Liver (tissue), 7 donors: ENCODE measurements at regions not wholly inside any gene's neighbourhood (a gene's known extent, or its start where the extent isn't known, plus 50 kb on each side); places are given as distances from the start of the nearest gene placed in this dataset.

ENCODE experiments used
- DNase-seq: peaks from one replicate; pipeline ENCODE4 v3.0.0-alpha.2; 2017; ENCODE audit warnings: low spot score
- H3K27ac ChIP-seq, 2 donors: one replicate each; pipeline ENCODE4 v1.7.0; 2013; ENCODE audit warnings: inconsistent platforms in 2 of 2, low read length in 2 of 2, control low read depth in 1 of 2, low read depth in 1 of 2, mild to moderate bottlenecking in 1 of 2
- H3K27me3 ChIP-seq, 4 donors: one replicate each; pipeline versions ENCODE4 v1.6.1 to v1.7.0; 2013; ENCODE audit warnings: low read length in 3 of 4, inconsistent platforms in 1 of 4, mild to moderate bottlenecking in 1 of 4, moderate library complexity in 1 of 4; ENCODE audit not compliant: control insufficient read depth in 4 of 4, insufficient read depth in 4 of 4
- H3K36me3 ChIP-seq, 4 donors: one replicate each; pipeline versions ENCODE4 v1.6.1 to v1.7.0; 2013; ENCODE audit warnings: low read length in 3 of 4, mild to moderate bottlenecking in 3 of 4, low read depth in 1 of 4, moderate library complexity in 1 of 4; ENCODE audit not compliant: control insufficient read depth in 4 of 4, insufficient read depth in 3 of 4
- H3K4me1 ChIP-seq, 4 donors: one replicate each; pipeline versions ENCODE4 v1.6.1 to v1.7.0; 2013; ENCODE audit warnings: low read length in 3 of 4, mild to moderate bottlenecking in 3 of 4, moderate library complexity in 1 of 4; ENCODE audit not compliant: control insufficient read depth in 4 of 4, insufficient read depth in 4 of 4
- H3K4me3 ChIP-seq, 3 donors: one replicate each; pipeline versions ENCODE4 v1.6.1 to v1.7.0; 2013; ENCODE audit warnings: low read length in 3 of 3, control low read depth in 1 of 3, low read depth in 1 of 3, mild to moderate bottlenecking in 1 of 3
- H3K9ac ChIP-seq, 2 donors: one replicate each; pipeline ENCODE4 v1.7.0; 2013; ENCODE audit warnings: low read length in 2 of 2, mild to moderate bottlenecking in 2 of 2, moderate library complexity in 2 of 2, control low read depth in 1 of 2, low read depth in 1 of 2
- H3K9me3 ChIP-seq, 4 donors: one replicate each; pipeline versions ENCODE4 v1.6.1 to v1.7.0; 2013; ENCODE audit warnings: low read length in 3 of 4; ENCODE audit not compliant: control insufficient read depth in 4 of 4
- ATF3 ChIP-seq: IDR thresholded peaks from 2 replicates; pipeline ENCODE4 v1.6.1; 2016; ENCODE audit warnings: antibody characterized with exemption
- EGR1 ChIP-seq, 2 donors: IDR thresholded peaks; 2 replicates each; pipeline ENCODE4 v1.6.1; 2016 to 2018; ENCODE audit warnings: antibody characterized with exemption in 2 of 2, low read depth in 2 of 2
- FOXA1 ChIP-seq: IDR thresholded peaks from 2 replicates; pipeline ENCODE4 v1.6.1; 2016; ENCODE audit warnings: antibody characterized with exemption
- FOXA2 ChIP-seq: IDR thresholded peaks from 2 replicates; pipeline ENCODE4 v1.6.1; 2016; ENCODE audit warnings: antibody characterized with exemption
- GABPA ChIP-seq, 2 donors: IDR thresholded peaks in 1 of 2; conservative IDR thresholded peaks in 1 of 2; 2 replicates each; pipeline ENCODE4 v1.6.1; 2016; ENCODE audit warnings: antibody characterized with exemption in 2 of 2, mild to moderate bottlenecking in 1 of 2, moderate library complexity in 1 of 2
- HNF4A ChIP-seq, 2 donors: conservative IDR thresholded peaks; 2 replicates each; pipeline ENCODE4 v1.6.1; 2016; ENCODE audit warnings: antibody characterized with exemption in 2 of 2, mild to moderate bottlenecking in 2 of 2
- MAX ChIP-seq: IDR thresholded peaks from 2 replicates; pipeline ENCODE4 v1.6.1; 2016; ENCODE audit warnings: antibody characterized with exemption
- NR2F2 ChIP-seq: IDR thresholded peaks from 2 replicates; pipeline ENCODE4 v1.6.1; 2016; ENCODE audit warnings: antibody characterized with exemption
- RAD21 ChIP-seq, 2 donors: IDR thresholded peaks; 2 replicates each; pipeline ENCODE4 v1.6.1; 2016; ENCODE audit warnings: antibody characterized with exemption in 2 of 2, mild to moderate bottlenecking in 2 of 2
- REST ChIP-seq: IDR thresholded peaks from 2 replicates; pipeline ENCODE4 v1.6.1; 2016; ENCODE audit warnings: antibody characterized with exemption, mild to moderate bottlenecking
- RXRA ChIP-seq, 2 donors: IDR thresholded peaks; 2 replicates each; pipeline ENCODE4 v1.6.1; 2017 to 2018; ENCODE audit warnings: antibody characterized with exemption in 2 of 2, mild to moderate bottlenecking in 1 of 2
- SP1 ChIP-seq: IDR thresholded peaks from 2 replicates; pipeline ENCODE4 v1.6.1; 2018; ENCODE audit warnings: antibody characterized with exemption, mild to moderate bottlenecking
- TAF1 ChIP-seq: conservative IDR thresholded peaks from 2 replicates; pipeline ENCODE4 v1.6.1; 2016; ENCODE audit warnings: antibody characterized with exemption, mild to moderate bottlenecking
- YY1 ChIP-seq: IDR thresholded peaks from 2 replicates; pipeline ENCODE4 v1.6.1; 2016; ENCODE audit warnings: antibody characterized with exemption, mild to moderate bottlenecking
- ZBTB33 ChIP-seq: IDR thresholded peaks from 2 replicates; pipeline ENCODE4 v1.6.1; 2016; ENCODE audit warnings: antibody characterized with exemption
- WGBS: extraction: QIAGEN DNeasy Blood & Tissue Kit; methylation state at CpG from one replicate; pipeline ENCODE4 v1.1.7; 2013; 5-methylcytosine and 5-hydroxymethylcytosine counted together
- donor health status: healthy.
- donor health status: healthy.
- donor health status: healthy.
- donor health status: healthy.

GRCh38 chr5:130452744-130453143 lies 548.5 kb downstream of the CHSY3 start:
- Histone ChIP-seq H3K9me3 (peaks cover 0 to 3% (median 1%) of the 10 kb centered on the region in 4 donors), H3K4me3 (no peak overlapping the region), H3K27me3 (no peaks in the 10 kb centered on the region), H3K4me1 (no peaks in the 10 kb centered on the region), H3K9ac (no peak overlapping the region), H3K27ac (no peak overlapping the region), H3K36me3 (no peaks in the 10 kb centered on the region)
- TF ChIP-seq MAX (no peak), SP1 (no peak), RXRA (IDR thresholded peaks at IDR 0.05) (no peak), RAD21 (IDR thresholded peaks at IDR 0.05) (no peak), FOXA2 (no peak)
- no peak for DNase-seq
- 92% methylated on average over 1 of the region's 1 CpG for WGBS

GRCh38 chr5:130436430-130436829 lies 532.2 kb downstream of the CHSY3 start:
- Histone ChIP-seq H3K9ac (no peak overlapping the region), H3K9me3 (peaks cover 0 to 14% (median 3%) of the 10 kb centered on the region in 4 donors), H3K4me1 (no peaks in the 10 kb centered on the region), H3K4me3 (no peak overlapping the region), H3K27ac (no peak overlapping the region), H3K36me3 (no peaks in the 10 kb centered on the region), H3K27me3 (no peaks in the 10 kb centered on the region)
- no peak for TF ChIP-seq YY1
- TF ChIP-seq ATF3 = no peak
- no peak for TF ChIP-seq SP1
- TF ChIP-seq FOXA1 = no peak
- TF ChIP-seq HNF4A (conservative IDR thresholded peaks at IDR 0.05) = no peak
- TF ChIP-seq FOXA2 = no peak
- TF ChIP-seq REST = no peak
- no peak for TF ChIP-seq RXRA (IDR thresholded peaks at IDR 0.05)
- 49% methylated on average over 1 of the region's 1 CpG for WGBS
- no peak for DNase-seq

- WGBS = 76% methylated on average over 6 of the region's 6 CpGs
- no peaks in the 10 kb centered on the region for H3K9me3 ChIP-seq
- TF ChIP-seq ATF3 (no peak), FOXA1 (no peak), NR2F2 (no peak), TAF1 (no peak), GABPA (IDR thresholded peaks at IDR 0.05 in 1 of 2, conservative IDR thresholded peaks at IDR 0.05 in 1 of 2) (no peak), EGR1 (IDR thresholded peaks at IDR 0.05; ENCODE audit: low read depth in 2 of 2) (no peak), REST (no peak), ZBTB33 (no peak), FOXA2 (no peak), YY1 (no peak)
- peaks cover 0 to 2% (median 0%) of the 10 kb centered on the region in 4 donors for H3K27me3 ChIP-seq
- no peak overlapping the region for H3K4me3 ChIP-seq
- no peaks in the 10 kb centered on the region for H3K36me3 ChIP-seq
- H3K9ac ChIP-seq = no peak overlapping the region
- H3K4me1 ChIP-seq = no peaks in the 10 kb centered on the region
- no peak overlapping the region for H3K27ac ChIP-seq
- DNase-seq = no peak
Observed at GRCh38 chr5:130427222-130427955, 523.1 kb downstream of the CHSY3 start.
